ENCODE measurements at regions not wholly inside any gene's neighbourhood (a gene's known extent, or its start where the extent isn't known, plus 50 kb on each side); places are given as distances from the start of the nearest gene placed in this dataset.

GRCh38 chr6:21808551-21809242 is 215.1 kb downstream of the SOX4 start:
- no peak for DNase-seq (ENCODE audit: low read depth)
- CTCF ChIA-PET: no interaction called here
- H3K36me3 ChIP-seq (ENCODE audit: control insufficient read depth, insufficient read depth, low read length): no peaks in the 10 kb centered on the region
- POLR2A ChIA-PET: no interaction called here
- H3K4me3 ChIP-seq (ENCODE audit: low read depth, low read length): no peak overlapping the region
- TF ChIP-seq, protein P1, sequence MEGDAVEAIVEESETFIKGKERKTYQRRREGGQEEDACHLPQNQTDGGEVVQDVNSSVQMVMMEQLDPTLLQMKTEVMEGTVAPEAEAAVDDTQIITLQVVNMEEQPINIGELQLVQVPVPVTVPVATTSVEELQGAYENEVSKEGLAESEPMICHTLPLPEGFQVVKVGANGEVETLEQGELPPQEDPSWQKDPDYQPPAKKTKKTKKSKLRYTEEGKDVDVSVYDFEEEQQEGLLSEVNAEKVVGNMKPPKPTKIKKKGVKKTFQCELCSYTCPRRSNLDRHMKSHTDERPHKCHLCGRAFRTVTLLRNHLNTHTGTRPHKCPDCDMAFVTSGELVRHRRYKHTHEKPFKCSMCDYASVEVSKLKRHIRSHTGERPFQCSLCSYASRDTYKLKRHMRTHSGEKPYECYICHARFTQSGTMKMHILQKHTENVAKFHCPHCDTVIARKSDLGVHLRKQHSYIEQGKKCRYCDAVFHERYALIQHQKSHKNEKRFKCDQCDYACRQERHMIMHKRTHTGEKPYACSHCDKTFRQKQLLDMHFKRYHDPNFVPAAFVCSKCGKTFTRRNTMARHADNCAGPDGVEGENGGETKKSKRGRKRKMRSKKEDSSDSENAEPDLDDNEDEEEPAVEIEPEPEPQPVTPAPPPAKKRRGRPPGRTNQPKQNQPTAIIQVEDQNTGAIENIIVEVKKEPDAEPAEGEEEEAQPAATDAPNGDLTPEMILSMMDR (IDR thresholded peaks at IDR 0.05; ENCODE audit: insufficient read depth, low read depth, low read length): no peak
- H3K27me3 ChIP-seq (ENCODE audit: control insufficient read depth, insufficient read depth, low read length): no peaks in the 10 kb centered on the region

- TF ChIP-seq, protein P1 (IDR thresholded peaks at IDR 0.05; ENCODE audit: insufficient read depth, low read depth, low read length): no peak
- DNase-seq (ENCODE audit: low read depth): no peak
- Histone ChIP-seq H3K4me3 (ENCODE audit: low read depth, low read length) (no peak overlapping the region), H3K27me3 (ENCODE audit: control insufficient read depth, insufficient read depth, low read length) (no peaks in the 10 kb centered on the region), H3K36me3 (ENCODE audit: control insufficient read depth, insufficient read depth, low read length) (no peaks in the 10 kb centered on the region)
- POLR2A ChIA-PET: no interaction called here
- CTCF ChIA-PET: no interaction called here
Observed at GRCh38 chr6:21811484-21811883, 217.9 kb downstream of the SOX4 start.

GRCh38 chr6:21816231-21816630 is 222.7 kb downstream of the SOX4 start:
- TF ChIP-seq, protein P1 (IDR thresholded peaks at IDR 0.05; ENCODE audit: insufficient read depth, low read depth, low read length): no peak
- Histone ChIP-seq H3K27me3 (ENCODE audit: control insufficient read depth, insufficient read depth, low read length) (no peaks in the 10 kb centered on the region), H3K36me3 (ENCODE audit: control insufficient read depth, insufficient read depth, low read length) (no peaks in the 10 kb centered on the region), H3K4me3 (ENCODE audit: low read depth, low read length) (no peak overlapping the region)
- no peak for DNase-seq (ENCODE audit: low read depth)
- ChIA-PET POLR2A (no interaction called here), CTCF (interaction anchor here (0.5 kb wide), 1 partner anchor 14 kb away, joined by 3 read pairs; no protein-coding TSS in a partner anchor)

GRCh38 chr6:21820442-21820841 is 226.9 kb downstream of the SOX4 start:
- CTCF ChIA-PET: no interaction called here
- TF ChIP-seq, protein P1 (IDR thresholded peaks at IDR 0.05; ENCODE audit: insufficient read depth, low read depth, low read length): no peak

GRCh38 chr6:21823371-21823770 is 229.8 kb downstream of the SOX4 start:
- ChIA-PET CTCF (no interaction called here), POLR2A (no interaction called here)
- no peak for DNase-seq (ENCODE audit: low read depth)
- Histone ChIP-seq H3K27me3 (ENCODE audit: control insufficient read depth, insufficient read depth, low read length) (no peaks in the 10 kb centered on the region), H3K4me3 (ENCODE audit: low read depth, low read length) (no peak overlapping the region), H3K36me3 (ENCODE audit: control insufficient read depth, insufficient read depth, low read length) (no peaks in the 10 kb centered on the region)
- TF ChIP-seq, protein P1 (IDR thresholded peaks at IDR 0.05; ENCODE audit: insufficient read depth, low read depth, low read length): no peak

More at GRCh38 chr6:21820442-21820841, 226.9 kb downstream of the SOX4 start:
- Histone ChIP-seq H3K36me3 (ENCODE audit: control insufficient read depth, insufficient read depth, low read length) (no peaks in the 10 kb centered on the region), H3K27me3 (ENCODE audit: control insufficient read depth, insufficient read depth, low read length) (no peaks in the 10 kb centered on the region), H3K4me3 (ENCODE audit: low read depth, low read length) (no peak overlapping the region)
- DNase-seq (ENCODE audit: low read depth): no peak
- POLR2A ChIA-PET: no interaction called here
